Thymus (tissue), 11 donors: ENCODE measurements at regions not wholly inside any gene's neighbourhood (a gene's known extent, or its start where the extent isn't known, plus 50 kb on each side); places are given as distances from the start of the nearest gene placed in this dataset.

Experiments
- DNase-seq, 9 donors: peaks; one replicate each; pipeline ENCODE4 v3.0.0-alpha.2; 2013; ENCODE audit warnings: low spot score in 9 of 9, low read depth in 6 of 9, missing footprints in 1 of 9
- H3K27ac ChIP-seq, 2 donors: one replicate each; pipeline ENCODE4 v1.5.1; 2013; ENCODE audit warnings: control low read depth in 1 of 2, low read depth in 1 of 2, low read length in 1 of 2, mild to moderate bottlenecking in 1 of 2, moderate library complexity in 1 of 2
- H3K27me3 ChIP-seq, 2 donors: one replicate each; pipeline ENCODE4 v1.5.1; 2013; ENCODE audit warnings: low read length in 1 of 2; ENCODE audit not compliant: control insufficient read depth in 2 of 2, insufficient read depth in 1 of 2
- H3K36me3 ChIP-seq, 2 donors: one replicate each; pipeline ENCODE4 v1.5.1; 2013; ENCODE audit warnings: low read length in 1 of 2, mild to moderate bottlenecking in 1 of 2, moderate library complexity in 1 of 2; ENCODE audit not compliant: control insufficient read depth in 2 of 2, insufficient read depth in 2 of 2
- H3K4me1 ChIP-seq, 2 donors: one replicate each; pipeline ENCODE4 v1.5.1; 2013; ENCODE audit warnings: low read length in 2 of 2; ENCODE audit not compliant: control insufficient read depth in 2 of 2, insufficient read depth in 2 of 2
- H3K4me3 ChIP-seq, 2 donors: one replicate each; pipeline ENCODE4 v1.5.1; 2013; ENCODE audit warnings: low read length in 2 of 2, control low read depth in 1 of 2, mild to moderate bottlenecking in 1 of 2
- H3K9me3 ChIP-seq, 2 donors: one replicate each; pipeline ENCODE4 v1.5.1; 2013; ENCODE audit warnings: low read length in 1 of 2, mild to moderate bottlenecking in 1 of 2; ENCODE audit not compliant: control insufficient read depth in 2 of 2, insufficient read depth in 1 of 2
- WGBS: extraction: QIAGEN DNeasy Blood & Tissue Kit; methylation state at CpG from one replicate; pipeline ENCODE4 v1.1.7; 2013; 5-methylcytosine and 5-hydroxymethylcytosine counted together
- donor health status: healthy.

GRCh38 chr17:77606146-77606864 is 352.2 kb upstream of the TNRC6C start:
- Histone ChIP-seq H3K4me3 (no peak overlapping the region), H3K9me3 (peaks cover 0 to 5% of the 10 kb centered on the region in 2 donors), H3K27me3 (no peaks in the 10 kb centered on the region), H3K36me3 (no peaks in the 10 kb centered on the region), H3K4me1 (peaks cover 11 to 20% of the 10 kb centered on the region in 2 donors), H3K27ac (no peak overlapping the region)
- DNase-seq, result no peak
- 90% methylated on average over 12 of the region's 12 CpGs for WGBS

- no peaks in the 10 kb centered on the region for H3K27me3 ChIP-seq
- WGBS, result 95% methylated on average over 6 of the region's 6 CpGs
- no peak overlapping the region for H3K4me3 ChIP-seq
- peaks cover 0 to 5% of the 10 kb centered on the region in 2 donors for H3K9me3 ChIP-seq
- no peaks in the 10 kb centered on the region for H3K36me3 ChIP-seq
- no peak for DNase-seq
- H3K27ac ChIP-seq, result no peak overlapping the region
- H3K4me1 ChIP-seq, result peaks cover 11 to 22% of the 10 kb centered on the region in 2 donors
These were observed 351.7 kb upstream of the TNRC6C start for GRCh38 chr17:77606865-77607210.

GRCh38 chr17:77607606-77608005 is 350.9 kb upstream of the TNRC6C start:
- no peaks in the 10 kb centered on the region for H3K27me3 ChIP-seq
- no peak for DNase-seq
- H3K36me3 ChIP-seq, result no peaks in the 10 kb centered on the region
- H3K9me3 ChIP-seq, result peaks cover 0 to 5% of the 10 kb centered on the region in 2 donors
- no peak overlapping the region for H3K4me3 ChIP-seq
- 94% methylated on average over 8 of the region's 8 CpGs for WGBS
- no peak overlapping the region for H3K27ac ChIP-seq
- H3K4me1 ChIP-seq, result peaks cover 11 to 22% of the 10 kb centered on the region in 2 donors

- H3K9me3 ChIP-seq, result peaks cover 0 to 5% of the 10 kb centered on the region in 2 donors
- DNase-seq, result no peak
- over 99% methylated on average over 10 of the region's 10 CpGs for WGBS
These were observed 350.1 kb upstream of the TNRC6C start for GRCh38 chr17:77608431-77608830.

GRCh38 chr17:77609553-77610517 is 348.7 kb upstream of the TNRC6C start:
- peak overlapping the region in 1 of 2 donors; percentile 29 for H3K4me3 ChIP-seq
- peak overlapping the region; percentile 82 to 91 for H3K27ac ChIP-seq
- peaks cover 0 to 5% of the 10 kb centered on the region in 2 donors for H3K9me3 ChIP-seq
- H3K36me3 ChIP-seq, result no peaks in the 10 kb centered on the region
- H3K4me1 ChIP-seq, result peaks cover 11 to 22% of the 10 kb centered on the region in 2 donors
- 54% methylated on average over 26 of the region's 26 CpGs for WGBS
- H3K27me3 ChIP-seq, result no peaks in the 10 kb centered on the region
- peak; percentile 34 to 83 (median 55) for DNase-seq

More at GRCh38 chr17:77608431-77608830, 350.1 kb upstream of the TNRC6C start:
- Histone ChIP-seq H3K36me3 (no peaks in the 10 kb centered on the region), H3K4me1 (peaks cover 11 to 22% of the 10 kb centered on the region in 2 donors), H3K27me3 (no peaks in the 10 kb centered on the region), H3K4me3 (no peak overlapping the region), H3K27ac (no peak overlapping the region)

GRCh38 chr17:77610518-77610893 is 348.0 kb upstream of the TNRC6C start:
- no peaks in the 10 kb centered on the region for H3K27me3 ChIP-seq
- H3K4me1 ChIP-seq, result peaks cover 11 to 22% of the 10 kb centered on the region in 2 donors
- peak overlapping the region; percentile 82 to 91 for H3K27ac ChIP-seq
- DNase-seq, result no peak
- H3K4me3 ChIP-seq, result peak overlapping the region in 1 of 2 donors; percentile 29
- 33% methylated on average over 5 of the region's 5 CpGs for WGBS
- H3K9me3 ChIP-seq, result peaks cover 0 to 5% of the 10 kb centered on the region in 2 donors
- H3K36me3 ChIP-seq, result no peaks in the 10 kb centered on the region

GRCh38 chr17:77610972-77611521 is 347.5 kb upstream of the TNRC6C start:
- no peak overlapping the region for H3K4me3 ChIP-seq
- H3K4me1 ChIP-seq, result peaks cover 11 to 22% of the 10 kb centered on the region in 2 donors
- H3K27ac ChIP-seq, result peak overlapping the region; percentile 82 to 91
- no peaks in the 10 kb centered on the region for H3K27me3 ChIP-seq
- peaks cover 0 to 5% of the 10 kb centered on the region in 2 donors for H3K9me3 ChIP-seq
- 46% methylated on average over 9 of the region's 9 CpGs for WGBS
- H3K36me3 ChIP-seq, result no peaks in the 10 kb centered on the region
- no peak for DNase-seq

- DNase-seq, result no peak
- Histone ChIP-seq H3K27ac (no peak overlapping the region), H3K4me1 (peaks cover 11 to 22% of the 10 kb centered on the region in 2 donors), H3K27me3 (no peaks in the 10 kb centered on the region), H3K9me3 (peaks cover 0 to 5% of the 10 kb centered on the region in 2 donors), H3K4me3 (no peak overlapping the region), H3K36me3 (no peaks in the 10 kb centered on the region)
- 96% methylated on average over 16 of the region's 16 CpGs for WGBS
These were observed 346.6 kb upstream of the TNRC6C start for GRCh38 chr17:77611791-77612502.
